ENCODE measurements at regions not wholly inside any gene's neighbourhood (a gene's known extent, or its start where the extent isn't known, plus 50 kb on each side); places are given as distances from the start of the nearest gene placed in this dataset.

DNA sequence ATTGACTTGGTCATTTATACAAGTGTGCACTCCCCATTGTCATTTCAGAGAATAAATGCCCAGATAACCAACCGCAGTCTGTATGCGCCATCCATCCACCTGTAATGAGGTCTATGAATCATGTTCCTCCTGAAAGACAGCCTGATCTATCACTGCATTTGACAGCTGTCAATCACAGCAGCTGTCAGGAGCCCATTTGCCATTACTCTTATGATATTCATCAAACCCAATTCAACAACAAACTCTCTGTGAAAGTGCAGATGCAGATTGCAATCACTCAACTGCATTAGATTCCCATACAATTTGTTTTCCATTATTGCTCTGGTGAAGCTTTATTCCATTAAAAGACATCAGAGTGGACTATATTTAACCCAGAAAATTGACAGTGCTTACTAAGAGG, 586.9 kb upstream of the KIRREL3 start:
- H3K9me3 Mint-ChIP-seq (ENCODE audit: unreplicated experiment) = no peaks in the 10 kb centered on the region
- H3K27ac Mint-ChIP-seq (ENCODE audit: unreplicated experiment) = no peak overlapping the region
- DNase-seq (ENCODE audit: extremely low spot score, unreplicated experiment) = no peak
- no peak for TF ChIP-seq CTCF (IDR thresholded peaks at IDR 0.05)
- H3K36me3 Mint-ChIP-seq (ENCODE audit: unreplicated experiment) = no peaks in the 10 kb centered on the region
- no peaks in the 10 kb centered on the region for H3K27me3 Mint-ChIP-seq (ENCODE audit: unreplicated experiment)
- no peaks in the 10 kb centered on the region for H3K4me1 Mint-ChIP-seq (ENCODE audit: unreplicated experiment)
- H3K4me3 Mint-ChIP-seq (ENCODE audit: unreplicated experiment) = no peak overlapping the region

- no peak overlapping the region for H3K4me3 Mint-ChIP-seq (ENCODE audit: unreplicated experiment)
- no peak overlapping the region for H3K27ac Mint-ChIP-seq (ENCODE audit: unreplicated experiment)
- DNase-seq (ENCODE audit: extremely low spot score, unreplicated experiment) = no peak
- peaks cover 2% of the 10 kb centered on the region for H3K27me3 Mint-ChIP-seq (ENCODE audit: unreplicated experiment)
- no peak for TF ChIP-seq CTCF (IDR thresholded peaks at IDR 0.05)
- no peaks in the 10 kb centered on the region for H3K9me3 Mint-ChIP-seq (ENCODE audit: unreplicated experiment)
- no peaks in the 10 kb centered on the region for H3K4me1 Mint-ChIP-seq (ENCODE audit: unreplicated experiment)
- H3K36me3 Mint-ChIP-seq (ENCODE audit: unreplicated experiment) = no peaks in the 10 kb centered on the region
These were observed 575.6 kb upstream of the KIRREL3 start for GRCh38 chr11:127576210-127576609.

DNA sequence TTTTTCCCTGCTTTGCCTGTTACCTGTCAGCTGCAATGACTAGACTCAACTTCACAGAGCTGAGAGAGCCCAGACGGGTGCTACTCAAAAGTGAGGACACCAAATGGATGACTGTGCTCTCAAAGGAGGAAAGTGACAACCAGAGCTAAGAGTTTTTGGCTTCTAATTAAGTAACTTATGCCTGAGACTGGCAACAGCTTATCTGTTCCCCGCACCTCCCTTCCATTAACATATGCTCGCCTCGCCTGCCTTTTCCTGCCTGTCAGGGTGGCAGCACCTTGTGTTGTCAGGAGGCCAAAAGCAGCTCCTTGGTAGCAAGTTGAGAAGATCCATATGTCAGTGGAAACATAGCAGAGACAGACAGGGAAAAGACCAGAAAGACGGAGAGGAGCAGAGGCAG, 573.9 kb upstream of the KIRREL3 start:
- H3K27me3 Mint-ChIP-seq (ENCODE audit: unreplicated experiment) = peaks cover 2% of the 10 kb centered on the region
- H3K4me3 Mint-ChIP-seq (ENCODE audit: unreplicated experiment) = no peak overlapping the region
- TF ChIP-seq CTCF (IDR thresholded peaks at IDR 0.05) = no peak
- DNase-seq (ENCODE audit: extremely low spot score, unreplicated experiment) = no peak
- no peaks in the 10 kb centered on the region for H3K9me3 Mint-ChIP-seq (ENCODE audit: unreplicated experiment)
- H3K36me3 Mint-ChIP-seq (ENCODE audit: unreplicated experiment) = no peaks in the 10 kb centered on the region
- H3K4me1 Mint-ChIP-seq (ENCODE audit: unreplicated experiment) = no peaks in the 10 kb centered on the region
- H3K27ac Mint-ChIP-seq (ENCODE audit: unreplicated experiment) = no peak overlapping the region

- H3K27me3 Mint-ChIP-seq (ENCODE audit: unreplicated experiment) = peaks cover 2% of the 10 kb centered on the region
- no peaks in the 10 kb centered on the region for H3K4me1 Mint-ChIP-seq (ENCODE audit: unreplicated experiment)
- H3K4me3 Mint-ChIP-seq (ENCODE audit: unreplicated experiment) = no peak overlapping the region
- no peaks in the 10 kb centered on the region for H3K9me3 Mint-ChIP-seq (ENCODE audit: unreplicated experiment)
- H3K27ac Mint-ChIP-seq (ENCODE audit: unreplicated experiment) = no peak overlapping the region
- no peak for TF ChIP-seq CTCF (IDR thresholded peaks at IDR 0.05)
- DNase-seq (ENCODE audit: extremely low spot score, unreplicated experiment) = no peak
- no peaks in the 10 kb centered on the region for H3K36me3 Mint-ChIP-seq (ENCODE audit: unreplicated experiment)
These were observed 568.3 kb upstream of the KIRREL3 start for GRCh38 chr11:127568891-127569290.

DNA sequence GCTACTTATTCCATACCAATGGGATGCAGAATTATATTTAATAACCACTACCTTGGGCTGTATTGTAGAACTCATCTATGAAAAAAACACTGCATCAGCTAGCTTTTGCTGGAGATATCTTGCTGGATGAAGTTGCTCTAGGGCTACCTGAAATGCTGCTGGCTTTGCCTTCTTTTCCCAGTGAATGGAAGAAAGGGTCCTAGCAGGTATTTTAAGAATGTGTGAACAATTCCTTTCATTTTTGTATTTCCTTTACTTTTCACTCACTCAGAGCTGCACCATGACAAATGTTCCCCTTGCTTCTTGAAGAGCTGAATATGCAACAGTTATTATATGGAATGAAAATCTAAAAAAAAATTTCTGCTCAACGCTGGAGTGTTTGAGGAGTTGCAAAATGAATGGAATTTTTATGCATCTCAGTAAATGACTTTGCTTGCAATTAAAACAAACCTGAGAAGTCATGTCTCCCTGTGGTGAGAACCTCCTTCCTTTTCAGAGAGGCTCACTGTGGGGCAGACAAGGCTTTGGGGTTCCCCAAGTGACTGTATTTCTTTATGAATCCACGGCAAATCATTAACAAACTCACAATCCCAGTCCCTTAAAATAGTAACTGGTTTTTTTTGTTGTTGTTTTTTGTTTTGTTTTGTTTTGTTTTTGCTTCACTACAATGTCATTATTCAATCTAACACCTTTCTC, 566.8 kb upstream of the KIRREL3 start:
- no peak for DNase-seq (ENCODE audit: extremely low spot score, unreplicated experiment)
- H3K27me3 Mint-ChIP-seq (ENCODE audit: unreplicated experiment) = no peaks in the 10 kb centered on the region
- H3K4me3 Mint-ChIP-seq (ENCODE audit: unreplicated experiment) = no peak overlapping the region
- no peaks in the 10 kb centered on the region for H3K36me3 Mint-ChIP-seq (ENCODE audit: unreplicated experiment)
- no peak overlapping the region for H3K27ac Mint-ChIP-seq (ENCODE audit: unreplicated experiment)
- no peaks in the 10 kb centered on the region for H3K4me1 Mint-ChIP-seq (ENCODE audit: unreplicated experiment)
- no peaks in the 10 kb centered on the region for H3K9me3 Mint-ChIP-seq (ENCODE audit: unreplicated experiment)
- no peak for TF ChIP-seq CTCF (IDR thresholded peaks at IDR 0.05)

All from osteocyte (in vitro differentiated cells).